ENCODE measurements at regions not wholly inside any gene's neighbourhood (a gene's known extent, or its start where the extent isn't known, plus 50 kb on each side); places are given as distances from the start of the nearest gene placed in this dataset.

DNA sequence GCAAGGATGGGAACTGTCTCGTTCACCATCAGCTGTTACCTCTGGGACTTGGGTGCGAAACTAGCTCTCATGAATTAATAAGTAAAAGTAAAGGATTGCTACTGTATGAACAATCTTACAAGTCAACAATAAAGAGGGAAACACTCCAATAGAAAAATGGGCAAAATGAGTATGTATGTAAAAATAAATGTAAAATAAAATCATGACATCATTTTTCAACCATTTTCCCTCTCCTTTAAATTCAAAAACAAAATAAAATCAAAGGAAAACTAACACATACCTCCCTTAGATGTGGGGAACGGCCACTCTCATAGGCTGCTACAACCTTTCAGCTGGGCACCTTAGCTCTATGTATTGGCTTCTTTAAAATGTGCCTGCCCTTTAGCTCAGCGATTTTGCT, 389.7 kb upstream of the ARID1B start:
- TF ChIP-seq, protein P1, sequence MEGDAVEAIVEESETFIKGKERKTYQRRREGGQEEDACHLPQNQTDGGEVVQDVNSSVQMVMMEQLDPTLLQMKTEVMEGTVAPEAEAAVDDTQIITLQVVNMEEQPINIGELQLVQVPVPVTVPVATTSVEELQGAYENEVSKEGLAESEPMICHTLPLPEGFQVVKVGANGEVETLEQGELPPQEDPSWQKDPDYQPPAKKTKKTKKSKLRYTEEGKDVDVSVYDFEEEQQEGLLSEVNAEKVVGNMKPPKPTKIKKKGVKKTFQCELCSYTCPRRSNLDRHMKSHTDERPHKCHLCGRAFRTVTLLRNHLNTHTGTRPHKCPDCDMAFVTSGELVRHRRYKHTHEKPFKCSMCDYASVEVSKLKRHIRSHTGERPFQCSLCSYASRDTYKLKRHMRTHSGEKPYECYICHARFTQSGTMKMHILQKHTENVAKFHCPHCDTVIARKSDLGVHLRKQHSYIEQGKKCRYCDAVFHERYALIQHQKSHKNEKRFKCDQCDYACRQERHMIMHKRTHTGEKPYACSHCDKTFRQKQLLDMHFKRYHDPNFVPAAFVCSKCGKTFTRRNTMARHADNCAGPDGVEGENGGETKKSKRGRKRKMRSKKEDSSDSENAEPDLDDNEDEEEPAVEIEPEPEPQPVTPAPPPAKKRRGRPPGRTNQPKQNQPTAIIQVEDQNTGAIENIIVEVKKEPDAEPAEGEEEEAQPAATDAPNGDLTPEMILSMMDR (IDR thresholded peaks at IDR 0.05; ENCODE audit: low read depth, low read length, missing control alignments) = no peak
- DNase-seq (ENCODE audit: low read depth) = no peak
- in situ Hi-C loops (cut with HindIII; ENCODE audit: low sequenced_read_pairs) = no loop called here
- no peak overlapping the region for H3K4me3 ChIP-seq (ENCODE audit: low read depth, low read length)

DNA sequence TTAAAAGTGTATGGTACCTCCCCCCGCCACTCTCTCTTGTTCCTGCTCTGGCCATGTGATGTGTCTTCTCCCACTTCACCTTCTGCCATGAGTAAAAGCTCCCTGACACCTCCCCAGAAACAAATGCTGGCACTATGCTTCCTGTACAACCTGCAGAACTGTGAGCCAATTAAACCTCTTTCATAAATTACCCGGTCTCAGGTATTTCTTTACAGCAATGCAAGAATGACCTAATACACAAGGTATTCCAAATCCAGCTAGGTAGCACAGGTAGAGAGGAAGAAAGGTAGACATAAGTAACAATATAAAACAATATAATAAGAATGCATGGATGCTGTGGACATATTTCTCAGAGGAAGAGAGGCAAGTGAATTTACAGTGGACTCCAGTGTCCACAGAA, 394.1 kb upstream of the ARID1B start:
- in situ Hi-C loops (cut with HindIII; ENCODE audit: low sequenced_read_pairs) = no loop called here
- DNase-seq (ENCODE audit: low read depth) = no peak
- TF ChIP-seq, protein P1 (IDR thresholded peaks at IDR 0.05; ENCODE audit: low read depth, low read length, missing control alignments) = no peak
- H3K4me3 ChIP-seq (ENCODE audit: low read depth, low read length) = no peak overlapping the region

DNA sequence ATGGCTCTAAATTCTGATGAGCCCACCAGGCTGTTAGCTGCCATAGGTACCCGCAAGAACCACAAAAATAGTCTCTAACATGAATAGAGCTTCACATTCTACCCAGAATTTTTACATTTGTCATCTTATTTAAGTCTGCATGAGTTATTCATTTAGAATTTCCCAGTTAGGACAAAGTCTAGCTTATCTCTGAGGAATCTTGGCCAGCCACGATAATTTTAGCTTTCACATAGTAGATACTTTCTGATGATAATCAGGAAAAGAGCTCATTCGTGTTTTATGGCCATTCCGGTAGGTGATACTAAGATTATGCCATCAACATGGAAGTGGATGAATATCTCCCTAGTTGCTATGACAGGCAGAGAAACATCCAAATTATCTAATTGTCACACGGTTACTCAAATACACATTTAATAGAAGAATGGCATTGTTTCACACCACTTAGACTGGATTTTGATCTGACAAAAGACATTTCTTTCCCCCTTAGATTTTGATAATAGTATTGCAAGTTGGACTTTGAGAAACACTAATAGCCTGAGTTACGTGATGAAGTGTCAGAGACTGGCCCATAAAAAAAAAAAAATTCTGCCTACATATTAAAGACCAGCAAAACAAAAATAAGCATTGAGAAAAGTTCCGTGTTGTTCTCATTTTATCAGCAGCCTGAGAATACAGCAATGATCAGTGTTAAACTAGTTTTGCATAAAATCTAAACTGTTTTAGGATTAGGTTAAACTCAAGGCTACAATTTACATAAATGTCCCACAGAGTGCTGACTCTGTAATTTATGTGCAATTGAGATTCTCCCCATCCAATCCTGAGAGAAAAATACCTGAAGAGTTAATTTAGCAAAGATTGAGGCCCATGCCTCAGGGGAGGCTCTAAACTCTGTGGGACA, 397.5 kb upstream of the ARID1B start:
- in situ Hi-C loops (cut with HindIII; ENCODE audit: low sequenced_read_pairs) = no loop called here
- TF ChIP-seq, protein P1 (IDR thresholded peaks at IDR 0.05; ENCODE audit: low read depth, low read length, missing control alignments) = no peak
- no peak for DNase-seq (ENCODE audit: low read depth)

DNA sequence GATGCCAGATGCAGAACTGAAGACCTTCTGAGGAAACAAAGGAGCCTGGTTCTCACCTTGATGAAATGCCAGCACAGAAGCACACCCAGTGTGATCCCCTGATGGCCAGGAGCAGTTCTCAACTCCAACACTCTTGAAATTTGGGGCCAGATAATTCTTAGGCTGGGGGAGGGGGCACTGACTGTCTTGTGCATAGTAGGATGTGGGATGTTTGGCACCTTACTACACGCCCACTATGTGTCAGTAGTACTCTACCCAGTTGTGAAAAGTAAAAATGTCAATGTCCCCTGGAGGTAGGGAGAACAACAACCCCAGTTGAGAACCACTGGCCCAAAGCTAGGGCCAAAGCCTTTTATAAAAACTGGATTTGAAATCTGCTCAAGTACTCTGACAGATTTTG, 398.3 kb upstream of the ARID1B start:
- in situ Hi-C loops (cut with HindIII; ENCODE audit: low sequenced_read_pairs) = no loop called here
- TF ChIP-seq, protein P1 (IDR thresholded peaks at IDR 0.05; ENCODE audit: low read depth, low read length, missing control alignments) = no peak

More for the DNA sequence above, 397.5 kb upstream of the ARID1B start:
- no peak overlapping the region for H3K4me3 ChIP-seq (ENCODE audit: low read depth, low read length)

DNA sequence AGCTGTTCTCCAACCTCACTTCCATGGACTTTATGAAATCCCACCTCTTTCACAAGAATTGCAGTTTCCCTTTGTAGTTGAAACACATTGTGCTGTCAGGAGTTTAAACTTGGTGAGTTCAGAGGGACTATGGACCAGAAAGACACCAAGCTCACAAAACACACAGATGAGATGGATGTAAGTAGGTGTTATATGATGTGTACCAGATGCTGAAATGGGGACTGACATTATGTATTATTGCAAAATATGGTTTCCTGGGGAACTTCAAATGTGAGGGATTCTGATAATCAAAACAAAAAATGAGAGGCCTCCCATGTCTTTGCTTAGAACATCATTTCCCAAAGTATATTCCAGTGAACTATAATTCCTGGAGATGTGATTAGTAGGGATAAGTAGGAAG, 401.1 kb upstream of the ARID1B start:
- H3K4me3 ChIP-seq (ENCODE audit: low read depth, low read length) = no peak overlapping the region
- DNase-seq (ENCODE audit: low read depth) = no peak
- TF ChIP-seq, protein P1 (IDR thresholded peaks at IDR 0.05; ENCODE audit: low read depth, low read length, missing control alignments) = no peak
- in situ Hi-C loops (cut with HindIII; ENCODE audit: low sequenced_read_pairs) = no loop called here

More for the DNA sequence above, 398.3 kb upstream of the ARID1B start:
- no peak overlapping the region for H3K4me3 ChIP-seq (ENCODE audit: low read depth, low read length)
- no peak for DNase-seq (ENCODE audit: low read depth)

DNA sequence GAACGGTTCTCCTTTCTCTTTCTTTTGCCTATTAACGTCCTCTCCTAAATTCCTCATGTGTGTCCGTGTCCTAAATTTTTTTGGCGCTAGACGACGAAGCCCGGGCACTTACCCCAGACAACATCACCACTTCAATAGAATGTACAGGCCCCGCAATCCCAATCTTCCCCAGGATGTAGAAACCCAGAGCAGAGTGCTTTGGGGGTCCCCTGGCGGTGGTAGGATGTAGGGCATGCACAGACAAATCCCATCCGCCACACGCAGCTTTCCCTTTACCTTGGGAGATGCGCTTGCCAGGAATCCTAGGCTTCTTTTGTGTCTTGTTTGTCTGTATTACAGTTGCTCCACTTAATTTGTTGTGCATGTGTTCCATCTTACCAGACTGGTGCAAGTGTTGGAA, 417.3 kb upstream of the ARID1B start:
- no peak for DNase-seq (ENCODE audit: low read depth)
- in situ Hi-C loops (cut with HindIII; ENCODE audit: low sequenced_read_pairs) = no loop called here
- TF ChIP-seq, protein P1 (IDR thresholded peaks at IDR 0.05; ENCODE audit: low read depth, low read length, missing control alignments) = no peak

More for the DNA sequence above, 417.3 kb upstream of the ARID1B start:
- no peak overlapping the region for H3K4me3 ChIP-seq (ENCODE audit: low read depth, low read length)

Data from astrocyte of the cerebellum (primary cell).